Upper lobe of left lung (tissue), 4 donors: ENCODE measurements at regions not wholly inside any gene's neighbourhood (a gene's known extent, or its start where the extent isn't known, plus 50 kb on each side); places are given as distances from the start of the nearest gene placed in this dataset.

ENCODE experiments used
- CTCF ChIP-seq, 6 experiments: fragments of 450-650 bp in 4 of 6; fragments of 200-600 bp in 2 of 6; sonication (generic) in 2 of 6; IDR thresholded peaks; one replicate each; pipeline ENCODE4 v1.5.1; 2016 to 2019; ENCODE audit warnings: antibody characterized with exemption in 6 of 6
- EP300 ChIP-seq, 4 donors: sonication (generic); formaldehyde crosslinking; IDR thresholded peaks; one replicate each; pipeline ENCODE4 v1.5.1; 2017; ENCODE audit warnings: antibody characterized with exemption in 4 of 4, control low read depth in 2 of 4
- POLR2A ChIP-seq, 4 donors: fragments of 450-650 bp; IDR thresholded peaks; one replicate each; pipeline ENCODE4 v1.5.1; 2016 to 2017; ENCODE audit warnings: antibody characterized with exemption in 4 of 4, mild to moderate bottlenecking in 2 of 4

DNA sequence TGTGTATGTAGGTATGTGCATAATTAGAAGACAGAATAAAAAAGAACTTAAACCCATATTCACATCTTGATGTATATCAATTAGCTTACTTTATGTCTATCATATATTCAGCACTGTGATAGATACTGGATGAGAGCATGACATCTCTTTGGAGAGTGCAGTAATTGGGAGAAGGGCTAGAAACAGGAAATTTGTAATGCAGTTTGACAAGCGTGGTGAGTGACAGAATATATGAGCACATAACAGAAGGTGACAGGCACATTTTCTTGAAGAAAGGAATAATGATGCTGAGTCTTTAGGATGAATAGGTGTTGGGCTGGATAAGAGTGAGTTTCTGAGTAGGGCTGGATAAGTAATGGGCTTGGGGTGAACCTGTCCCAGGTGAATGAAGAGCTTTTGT lies 680.3 kb upstream of the ZNF385D start:
- TF ChIP-seq CTCF (IDR thresholded peaks at IDR 0.05) (no peak), EP300 (IDR thresholded peaks at IDR 0.05) (no peak), POLR2A (IDR thresholded peaks at IDR 0.05) (no peak)
